ENCODE measurements at regions not wholly inside any gene's neighbourhood (a gene's known extent, or its start where the extent isn't known, plus 50 kb on each side); places are given as distances from the start of the nearest gene placed in this dataset.

DNA sequence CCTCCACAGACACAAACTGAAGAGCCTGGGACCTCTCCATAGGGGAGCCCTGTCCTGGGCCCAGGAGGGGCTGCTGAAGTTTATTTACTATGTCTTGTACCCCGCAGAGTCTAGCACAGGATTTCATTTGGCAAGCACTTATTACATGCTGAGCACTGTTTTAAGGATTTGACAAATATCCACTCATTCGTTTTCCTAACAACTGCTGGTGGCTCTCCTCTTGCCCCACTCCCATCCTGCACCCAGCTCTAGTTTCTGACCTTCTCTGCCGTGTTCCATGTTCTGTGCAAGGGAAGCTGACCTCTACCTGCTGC is 127.0 kb upstream of the MAFB start:
- TF ChIP-seq, protein P1, sequence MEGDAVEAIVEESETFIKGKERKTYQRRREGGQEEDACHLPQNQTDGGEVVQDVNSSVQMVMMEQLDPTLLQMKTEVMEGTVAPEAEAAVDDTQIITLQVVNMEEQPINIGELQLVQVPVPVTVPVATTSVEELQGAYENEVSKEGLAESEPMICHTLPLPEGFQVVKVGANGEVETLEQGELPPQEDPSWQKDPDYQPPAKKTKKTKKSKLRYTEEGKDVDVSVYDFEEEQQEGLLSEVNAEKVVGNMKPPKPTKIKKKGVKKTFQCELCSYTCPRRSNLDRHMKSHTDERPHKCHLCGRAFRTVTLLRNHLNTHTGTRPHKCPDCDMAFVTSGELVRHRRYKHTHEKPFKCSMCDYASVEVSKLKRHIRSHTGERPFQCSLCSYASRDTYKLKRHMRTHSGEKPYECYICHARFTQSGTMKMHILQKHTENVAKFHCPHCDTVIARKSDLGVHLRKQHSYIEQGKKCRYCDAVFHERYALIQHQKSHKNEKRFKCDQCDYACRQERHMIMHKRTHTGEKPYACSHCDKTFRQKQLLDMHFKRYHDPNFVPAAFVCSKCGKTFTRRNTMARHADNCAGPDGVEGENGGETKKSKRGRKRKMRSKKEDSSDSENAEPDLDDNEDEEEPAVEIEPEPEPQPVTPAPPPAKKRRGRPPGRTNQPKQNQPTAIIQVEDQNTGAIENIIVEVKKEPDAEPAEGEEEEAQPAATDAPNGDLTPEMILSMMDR (IDR thresholded peaks at IDR 0.05; ENCODE audit: low read depth, low read length), result no peak
- DNase-seq (ENCODE audit: extremely low read depth, low read depth), result no peak

- no peak for DNase-seq (ENCODE audit: extremely low read depth, low read depth)
- TF ChIP-seq, protein P1 (IDR thresholded peaks at IDR 0.05; ENCODE audit: low read depth, low read length), result no peak
These were observed 132.4 kb upstream of the MAFB start for GRCh38 chr20:40821429-40821828.

DNA sequence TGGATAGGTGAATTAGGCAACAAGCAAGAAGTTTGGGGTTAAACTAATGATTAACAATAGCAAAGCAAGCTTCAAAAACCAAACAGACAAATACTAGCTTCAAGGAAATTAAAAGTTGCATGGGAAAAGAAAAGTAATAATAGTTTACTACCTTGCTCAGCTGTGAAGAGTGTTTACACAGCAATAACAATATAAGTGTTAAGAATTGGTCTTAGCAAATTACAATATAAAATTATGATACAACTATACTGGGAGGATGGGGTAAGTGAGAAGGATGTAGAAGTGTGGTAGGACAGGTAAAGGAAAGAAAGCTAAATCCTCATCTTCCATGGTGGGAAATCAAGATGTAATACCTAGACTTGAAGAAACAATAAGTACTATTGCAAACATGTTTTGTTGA is 137.7 kb upstream of the MAFB start:
- DNase-seq (ENCODE audit: extremely low read depth, low read depth), result no peak
- TF ChIP-seq, protein P1 (IDR thresholded peaks at IDR 0.05; ENCODE audit: low read depth, low read length), result no peak

DNA sequence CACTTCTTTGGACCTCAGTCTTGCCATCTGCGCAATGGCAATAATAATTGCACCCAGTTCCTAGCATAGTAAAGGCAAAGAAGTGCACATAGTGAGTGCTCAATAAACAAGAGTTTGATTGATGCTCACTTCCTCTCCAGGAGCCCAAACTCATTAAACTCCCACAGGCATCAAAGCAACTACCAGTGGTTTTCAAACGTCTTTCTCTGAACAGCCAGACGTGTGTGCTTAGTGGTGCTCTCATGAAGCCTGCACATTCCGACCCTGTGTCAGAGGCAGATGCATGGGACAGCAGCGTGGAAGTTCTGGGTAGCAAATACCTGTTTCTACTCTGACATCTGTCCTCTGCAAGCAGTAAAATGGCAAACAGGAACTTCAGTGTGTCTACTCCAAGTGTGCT is 146.3 kb upstream of the MAFB start:
- DNase-seq (ENCODE audit: extremely low read depth, low read depth), result no peak
- TF ChIP-seq, protein P1 (IDR thresholded peaks at IDR 0.05; ENCODE audit: low read depth, low read length), result no peak

DNA sequence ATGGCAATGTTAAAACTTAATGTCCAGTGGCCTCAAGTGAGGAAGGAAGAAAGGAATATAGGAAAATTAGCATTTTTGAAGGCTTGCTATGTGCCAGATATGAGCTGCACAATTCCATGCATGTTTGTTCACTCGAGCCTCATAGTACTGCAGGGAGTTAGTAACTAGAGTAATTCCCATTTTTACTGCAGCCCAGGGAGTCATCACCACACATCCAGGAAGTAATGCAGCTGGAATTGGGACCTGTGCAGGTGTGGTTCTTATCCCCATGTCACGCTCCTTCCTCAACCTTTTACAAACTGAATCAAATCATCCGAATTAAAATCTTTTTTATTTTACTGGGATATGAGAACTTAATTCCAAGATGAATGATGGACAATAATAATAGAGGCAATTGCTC is 149.5 kb upstream of the MAFB start:
- no peak for DNase-seq (ENCODE audit: extremely low read depth, low read depth)
- TF ChIP-seq, protein P1 (IDR thresholded peaks at IDR 0.05; ENCODE audit: low read depth, low read length), result no peak

DNA sequence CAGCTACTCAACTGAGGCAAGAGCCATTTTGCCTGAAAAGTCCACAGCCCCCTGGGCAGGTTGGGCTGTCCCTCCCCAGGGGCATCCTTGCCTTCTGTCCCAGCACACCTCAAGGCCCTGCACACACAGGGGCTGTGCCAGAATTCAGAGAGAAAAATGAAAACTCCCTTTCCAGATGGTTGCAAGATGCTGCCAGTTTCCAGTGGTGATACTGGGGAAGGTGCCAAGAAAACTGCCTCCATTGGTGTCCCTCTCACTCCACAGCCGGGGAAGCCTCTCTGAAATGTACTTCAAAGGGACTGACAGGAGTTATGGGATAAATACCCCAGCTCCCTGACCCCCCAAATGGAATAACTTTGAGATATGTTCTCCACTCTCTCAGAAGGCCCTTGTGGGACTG is 154.2 kb upstream of the MAFB start:
- DNase-seq (ENCODE audit: extremely low read depth, low read depth), result no peak
- TF ChIP-seq, protein P1 (IDR thresholded peaks at IDR 0.05; ENCODE audit: low read depth, low read length), result no peak

- DNase-seq (ENCODE audit: extremely low read depth, low read depth), result no peak
- TF ChIP-seq, protein P1 (IDR thresholded peaks at IDR 0.05; ENCODE audit: low read depth, low read length), result no peak
These were observed 155.3 kb upstream of the MAFB start for GRCh38 chr20:40844332-40844731.

Measured in AG09319 (cell line).